SK-N-SH treated with all-trans-retinoic acid at 6 μM for 48 hours (cell line): ENCODE measurements at regions not wholly inside any gene's neighbourhood (a gene's known extent, or its start where the extent isn't known, plus 50 kb on each side); places are given as distances from the start of the nearest gene placed in this dataset.

Experiments used
- PATZ1 ChIP-seq: fragments of 250-450 bp; sonication (Bioruptor Pico); IDR thresholded peaks from 2 replicates; pipeline ENCODE4 v1.8.0; 2020; ENCODE audit warnings: mild to moderate bottlenecking, moderate library complexity, borderline replicate concordance
- PPARA ChIP-seq: fragments of 250-450 bp; sonication (Bioruptor Pico); IDR thresholded peaks from 2 replicates; pipeline ENCODE4 v1.5.0; 2020; ENCODE audit warnings: mild to moderate bottlenecking, borderline replicate concordance
- ZNF8 ChIP-seq: fragments of 450-650 bp; formaldehyde crosslinking; IDR thresholded peaks from 2 replicates; pipeline ENCODE4 v1.5.0; 2020; ENCODE audit warnings: mild to moderate bottlenecking, moderate library complexity

DNA sequence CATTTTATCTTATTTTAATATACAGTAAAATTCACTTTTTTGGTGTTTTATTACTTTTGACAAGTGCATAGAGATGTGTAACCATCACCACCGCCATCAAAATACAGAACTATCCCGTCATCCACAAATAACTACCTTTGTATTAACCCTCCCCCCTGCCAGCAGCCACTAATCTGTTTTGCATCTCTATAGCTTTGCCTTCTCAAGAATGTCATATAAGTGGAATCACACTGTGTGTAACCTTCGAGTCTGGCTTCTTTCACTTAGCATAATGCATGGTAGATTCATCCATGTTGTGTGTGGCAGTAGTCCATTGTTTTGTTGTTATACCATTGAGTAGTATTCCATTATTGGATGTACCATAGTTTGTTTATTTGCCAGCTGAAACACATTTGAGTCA, 98.8 kb downstream of the BOD1 start:
- TF ChIP-seq PPARA (CRISPR knock-in tag) (no peak), ZNF8 (CRISPR knock-in tag) (no peak), PATZ1 (CRISPR knock-in tag) (no peak)
